GM23338 (cell line): ENCODE measurements at regions not wholly inside any gene's neighbourhood (a gene's known extent, or its start where the extent isn't known, plus 50 kb on each side); places are given as distances from the start of the nearest gene placed in this dataset.
A peak's percentile ranks its signal among the peaks of the same experiment; 100 is the strongest.

Source experiments
- ATAC-seq: fragments of 200-7000 bp; cut with Tn5 transposase; 3 replicates; pipeline ENCODE4 v1.9.1; 2020
- DNase-seq: peaks from one replicate; pipeline ENCODE4 v3.0.0-alpha.2; 2015; ENCODE audit warnings: low spot score
- H2AFZ ChIP-seq: fragments of 200-600 bp; sonication (generic); 2 replicates; pipeline ENCODE4 v1.8.0; 2016; ENCODE audit warnings: antibody characterized with exemption, mild to moderate bottlenecking, moderate library complexity
- H3F3A ChIP-seq: fragments of 200-600 bp; sonication (generic); replicated peaks from 2 replicates; pipeline ENCODE4 v1.8.0; 2017; ENCODE audit warnings: antibody characterized with exemption, mixed run types, low read depth
- H3K27ac ChIP-seq: fragments of 200-600 bp; sonication (generic); 2 replicates; pipeline ENCODE4 v1.6.1; 2016; ENCODE audit warnings: low read depth
- H3K27me3 ChIP-seq: fragments of 200-600 bp; sonication (generic); 2 replicates; pipeline ENCODE4 v1.8.0; 2016; ENCODE audit warnings: mild to moderate bottlenecking, mixed run types, moderate library complexity; ENCODE audit not compliant: insufficient read depth
- H3K36me3 ChIP-seq: fragments of 200-600 bp; sonication (generic); 2 replicates; pipeline ENCODE4 v1.8.0; 2016; ENCODE audit warnings: mild to moderate bottlenecking; ENCODE audit not compliant: insufficient read depth
- H3K4me1 ChIP-seq: fragments of 200-600 bp; sonication (generic); 2 replicates; pipeline ENCODE4 v1.8.0; 2016; ENCODE audit warnings: mild to moderate bottlenecking, moderate library complexity; ENCODE audit not compliant: insufficient read depth
- H3K4me2 ChIP-seq: fragments of 200-600 bp; sonication (generic); 2 replicates; pipeline ENCODE4 v1.7.1; 2017; ENCODE audit warnings: mixed run types
- H3K4me3 ChIP-seq: fragments of 200-600 bp; sonication (generic); 2 replicates; pipeline ENCODE4 v1.6.1; 2016; ENCODE audit warnings: mixed run types
- H3K79me2 ChIP-seq: fragments of 200-600 bp; sonication (generic); replicated peaks from 2 replicates; pipeline ENCODE4 v1.8.0; 2017; ENCODE audit warnings: mild to moderate bottlenecking; ENCODE audit not compliant: insufficient read depth
- H3K9me2 ChIP-seq: fragments of 200-600 bp; sonication (generic); 2 replicates; pipeline ENCODE4 v1.8.0; 2017; ENCODE audit not compliant: insufficient read depth
- H4K20me1 ChIP-seq: fragments of 200-600 bp; sonication (generic); replicated peaks from 2 replicates; pipeline ENCODE4 v1.8.0; 2017; ENCODE audit warnings: mild to moderate bottlenecking; ENCODE audit not compliant: insufficient read depth
- H3K27ac Mint-ChIP-seq: 2 replicates; pipeline ENCODE4 v1.8.0; 2020; ENCODE audit warnings: inconsistent platforms, mild to moderate bottlenecking, moderate library complexity, mixed read lengths
- H3K27me3 Mint-ChIP-seq: 3 replicates; pipeline ENCODE4 v1.8.0; 2022; ENCODE audit warnings: low read depth, mild to moderate bottlenecking, moderate library complexity, mixed read lengths, inconsistent platforms; ENCODE audit not compliant: insufficient read depth, poor library complexity
- H3K36me3 Mint-ChIP-seq: 3 replicates; pipeline ENCODE4 v1.8.0; 2021; ENCODE audit warnings: low read depth, mild to moderate bottlenecking, inconsistent platforms, moderate library complexity, mixed read lengths
- H3K4me1 Mint-ChIP-seq: 3 replicates; pipeline ENCODE4 v1.8.0; 2020; ENCODE audit warnings: mild to moderate bottlenecking, inconsistent platforms, mixed read lengths
- H3K4me3 Mint-ChIP-seq: 3 replicates; pipeline ENCODE4 v1.8.0; 2021; ENCODE audit warnings: moderate library complexity, mild to moderate bottlenecking, inconsistent platforms, mixed read lengths
- H3K9me3 Mint-ChIP-seq: 3 replicates; pipeline ENCODE4 v1.8.0; 2020; ENCODE audit warnings: moderate library complexity, mild to moderate bottlenecking, inconsistent platforms, mixed read lengths
- EZH2phosphoT487 ChIP-seq: fragments of 200-600 bp; sonication (generic); IDR thresholded peaks from one replicate; pipeline ENCODE4 v1.8.1; 2018; ENCODE audit warnings: antibody characterized with exemption; ENCODE audit not compliant: unreplicated experiment
- JUNB ChIP-seq: IDR thresholded peaks from one replicate; pipeline ENCODE4 v1.6.1; 2016; ENCODE audit warnings: antibody characterized with exemption; ENCODE audit not compliant: unreplicated experiment
- POLR2AphosphoS5 ChIP-seq: IDR thresholded peaks from 2 replicates; pipeline ENCODE4 v1.6.1; 2016; ENCODE audit warnings: antibody characterized with exemption, low read depth
- STAT1 ChIP-seq: IDR thresholded peaks from one replicate; pipeline ENCODE4 v1.6.1; 2016; ENCODE audit warnings: antibody characterized with exemption; ENCODE audit not compliant: unreplicated experiment
- ZNF114 ChIP-seq: fragments of 250-450 bp; sonication (Bioruptor Pico); IDR thresholded peaks from 2 replicates; pipeline ENCODE4 v1.5.0; 2020; ENCODE audit warnings: mild to moderate bottlenecking, moderate library complexity
- TF ChIP-seq, protein P1 (sequence below), 2 experiments: fragments of 200-600 bp in 1 of 2; sonication (generic) in 1 of 2; conservative IDR thresholded peaks; 2 replicates each; pipeline versions ENCODE4 v1.5.1 to v1.6.1; 2016 to 2017; ENCODE audit warnings: antibody characterized with exemption in 2 of 2, low read depth in 2 of 2, mild to moderate bottlenecking in 2 of 2, moderate library complexity in 1 of 2
- TF ChIP-seq, protein P2 (sequence below): fragments of 250-450 bp; sonication (Bioruptor Pico); IDR thresholded peaks from 2 replicates; pipeline ENCODE4 v1.5.0; 2020; ENCODE audit warnings: mild to moderate bottlenecking, moderate library complexity
- TF ChIP-seq, protein P3 (sequence below): IDR thresholded peaks from one replicate; pipeline ENCODE4 v1.6.1; 2018; ENCODE audit warnings: antibody characterized with exemption; ENCODE audit not compliant: unreplicated experiment
- TF ChIP-seq, protein P4 (sequence below): IDR thresholded peaks from 2 replicates; pipeline ENCODE4 v1.6.1; 2016; ENCODE audit warnings: antibody characterized with exemption

DNA sequence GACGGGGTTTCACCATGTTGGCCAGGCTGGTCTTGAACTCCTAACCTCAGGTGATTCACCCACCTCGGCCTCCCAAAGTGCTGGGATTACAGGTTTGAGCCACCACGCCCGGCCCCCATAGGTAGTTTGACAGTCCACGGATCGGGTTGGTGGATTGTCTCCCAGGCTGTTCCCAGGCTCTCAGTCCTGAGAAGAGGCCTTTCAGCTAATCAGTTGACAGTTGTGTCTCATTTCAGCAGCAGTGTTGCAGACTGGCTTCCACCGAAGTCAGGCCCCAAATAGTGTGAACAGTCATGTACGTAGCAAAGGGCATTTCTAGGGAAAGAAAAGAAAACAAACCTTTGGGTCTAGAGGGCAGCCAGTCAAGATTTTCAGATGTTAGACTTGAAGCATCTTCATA lies 102.4 kb upstream of the TLR3 start:
- Histone ChIP-seq H3K27ac (no peak overlapping the region), H3K27me3 (no peaks in the 10 kb centered on the region), H3K36me3 (0 out of 2 replicates have a peak, but pooled peaks cover 4% of the 10 kb centered on the region), H3K4me1 (peaks cover 4% of the 10 kb centered on the region; the same call in 1 of the 2 replicates), H4K20me1 (no peaks in the 10 kb centered on the region), H3K9me2 (no peaks in the 10 kb centered on the region), H3K79me2 (no peaks in the 10 kb centered on the region), H3K4me3 (no peak overlapping the region), H3K4me2 (no peak overlapping the region), H3F3A (no peaks in the 10 kb centered on the region), H2AFZ (0 out of 2 replicates have a peak overlapping the region, but pooled peaks have one; percentile 33)
- Mint-ChIP-seq H3K27me3 (peaks cover 4% of the 10 kb centered on the region), H3K4me3 (no peak overlapping the region), H3K4me1 (peaks cover 7% of the 10 kb centered on the region), H3K27ac (no peak overlapping the region), H3K36me3 (peaks cover 12% of the 10 kb centered on the region), H3K9me3 (peaks cover 11% of the 10 kb centered on the region)
- no peak for DNase-seq
- TF ChIP-seq EZH2phosphoT487 (no peak), ZNF114 (CRISPR knock-in tag) (no peak), POLR2AphosphoS5 (no peak), STAT1 (no peak), JUNB (no peak)
- TF ChIP-seq, protein P1, sequence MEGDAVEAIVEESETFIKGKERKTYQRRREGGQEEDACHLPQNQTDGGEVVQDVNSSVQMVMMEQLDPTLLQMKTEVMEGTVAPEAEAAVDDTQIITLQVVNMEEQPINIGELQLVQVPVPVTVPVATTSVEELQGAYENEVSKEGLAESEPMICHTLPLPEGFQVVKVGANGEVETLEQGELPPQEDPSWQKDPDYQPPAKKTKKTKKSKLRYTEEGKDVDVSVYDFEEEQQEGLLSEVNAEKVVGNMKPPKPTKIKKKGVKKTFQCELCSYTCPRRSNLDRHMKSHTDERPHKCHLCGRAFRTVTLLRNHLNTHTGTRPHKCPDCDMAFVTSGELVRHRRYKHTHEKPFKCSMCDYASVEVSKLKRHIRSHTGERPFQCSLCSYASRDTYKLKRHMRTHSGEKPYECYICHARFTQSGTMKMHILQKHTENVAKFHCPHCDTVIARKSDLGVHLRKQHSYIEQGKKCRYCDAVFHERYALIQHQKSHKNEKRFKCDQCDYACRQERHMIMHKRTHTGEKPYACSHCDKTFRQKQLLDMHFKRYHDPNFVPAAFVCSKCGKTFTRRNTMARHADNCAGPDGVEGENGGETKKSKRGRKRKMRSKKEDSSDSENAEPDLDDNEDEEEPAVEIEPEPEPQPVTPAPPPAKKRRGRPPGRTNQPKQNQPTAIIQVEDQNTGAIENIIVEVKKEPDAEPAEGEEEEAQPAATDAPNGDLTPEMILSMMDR (conservative IDR thresholded peaks at IDR 0.05; ENCODE audit: low read depth in 2 of 2): no peak
- TF ChIP-seq, protein P2, sequence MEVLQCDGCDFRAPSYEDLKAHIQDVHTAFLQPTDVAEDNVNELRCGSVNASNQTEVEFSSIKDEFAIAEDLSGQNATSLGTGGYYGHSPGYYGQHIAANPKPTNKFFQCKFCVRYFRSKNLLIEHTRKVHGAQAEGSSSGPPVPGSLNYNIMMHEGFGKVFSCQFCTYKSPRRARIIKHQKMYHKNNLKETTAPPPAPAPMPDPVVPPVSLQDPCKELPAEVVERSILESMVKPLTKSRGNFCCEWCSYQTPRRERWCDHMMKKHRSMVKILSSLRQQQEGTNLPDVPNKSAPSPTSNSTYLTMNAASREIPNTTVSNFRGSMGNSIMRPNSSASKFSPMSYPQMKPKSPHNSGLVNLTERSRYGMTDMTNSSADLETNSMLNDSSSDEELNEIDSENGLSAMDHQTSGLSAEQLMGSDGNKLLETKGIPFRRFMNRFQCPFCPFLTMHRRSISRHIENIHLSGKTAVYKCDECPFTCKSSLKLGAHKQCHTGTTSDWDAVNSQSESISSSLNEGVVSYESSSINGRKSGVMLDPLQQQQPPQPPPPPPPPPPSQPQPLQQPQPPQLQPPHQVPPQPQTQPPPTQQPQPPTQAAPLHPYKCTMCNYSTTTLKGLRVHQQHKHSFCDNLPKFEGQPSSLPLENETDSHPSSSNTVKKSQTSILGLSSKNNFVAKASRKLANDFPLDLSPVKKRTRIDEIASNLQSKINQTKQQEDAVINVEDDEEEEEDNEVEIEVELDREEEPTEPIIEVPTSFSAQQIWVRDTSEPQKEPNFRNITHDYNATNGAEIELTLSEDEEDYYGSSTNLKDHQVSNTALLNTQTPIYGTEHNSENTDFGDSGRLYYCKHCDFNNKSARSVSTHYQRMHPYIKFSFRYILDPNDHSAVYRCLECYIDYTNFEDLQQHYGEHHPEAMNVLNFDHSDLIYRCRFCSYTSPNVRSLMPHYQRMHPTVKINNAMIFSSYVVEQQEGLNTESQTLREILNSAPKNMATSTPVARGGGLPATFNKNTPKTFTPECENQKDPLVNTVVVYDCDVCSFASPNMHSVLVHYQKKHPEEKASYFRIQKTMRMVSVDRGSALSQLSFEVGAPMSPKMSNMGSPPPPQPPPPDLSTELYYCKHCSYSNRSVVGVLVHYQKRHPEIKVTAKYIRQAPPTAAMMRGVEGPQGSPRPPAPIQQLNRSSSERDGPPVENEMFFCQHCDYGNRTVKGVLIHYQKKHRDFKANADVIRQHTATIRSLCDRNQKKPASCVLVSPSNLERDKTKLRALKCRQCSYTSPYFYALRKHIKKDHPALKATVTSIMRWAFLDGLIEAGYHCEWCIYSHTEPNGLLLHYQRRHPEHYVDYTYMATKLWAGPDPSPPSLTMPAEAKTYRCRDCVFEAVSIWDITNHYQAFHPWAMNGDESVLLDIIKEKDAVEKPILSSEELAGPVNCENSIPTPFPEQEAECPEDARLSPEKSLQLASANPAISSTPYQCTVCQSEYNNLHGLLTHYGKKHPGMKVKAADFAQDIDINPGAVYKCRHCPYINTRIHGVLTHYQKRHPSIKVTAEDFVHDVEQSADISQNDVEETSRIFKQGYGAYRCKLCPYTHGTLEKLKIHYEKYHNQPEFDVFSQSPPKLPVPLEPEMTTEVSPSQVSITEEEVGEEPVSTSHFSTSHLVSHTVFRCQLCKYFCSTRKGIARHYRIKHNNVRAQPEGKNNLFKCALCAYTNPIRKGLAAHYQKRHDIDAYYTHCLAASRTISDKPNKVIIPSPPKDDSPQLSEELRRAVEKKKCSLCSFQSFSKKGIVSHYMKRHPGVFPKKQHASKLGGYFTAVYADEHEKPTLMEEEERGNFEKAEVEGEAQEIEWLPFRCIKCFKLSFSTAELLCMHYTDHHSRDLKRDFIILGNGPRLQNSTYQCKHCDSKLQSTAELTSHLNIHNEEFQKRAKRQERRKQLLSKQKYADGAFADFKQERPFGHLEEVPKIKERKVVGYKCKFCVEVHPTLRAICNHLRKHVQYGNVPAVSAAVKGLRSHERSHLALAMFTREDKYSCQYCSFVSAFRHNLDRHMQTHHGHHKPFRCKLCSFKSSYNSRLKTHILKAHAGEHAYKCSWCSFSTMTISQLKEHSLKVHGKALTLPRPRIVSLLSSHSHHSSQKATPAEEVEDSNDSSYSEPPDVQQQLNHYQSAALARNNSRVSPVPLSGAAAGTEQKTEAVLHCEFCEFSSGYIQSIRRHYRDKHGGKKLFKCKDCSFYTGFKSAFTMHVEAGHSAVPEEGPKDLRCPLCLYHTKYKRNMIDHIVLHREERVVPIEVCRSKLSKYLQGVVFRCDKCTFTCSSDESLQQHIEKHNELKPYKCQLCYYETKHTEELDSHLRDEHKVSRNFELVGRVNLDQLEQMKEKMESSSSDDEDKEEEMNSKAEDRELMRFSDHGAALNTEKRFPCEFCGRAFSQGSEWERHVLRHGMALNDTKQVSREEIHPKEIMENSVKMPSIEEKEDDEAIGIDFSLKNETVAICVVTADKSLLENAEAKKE (CRISPR knock-in tag): no peak
- TF ChIP-seq, protein P3, sequence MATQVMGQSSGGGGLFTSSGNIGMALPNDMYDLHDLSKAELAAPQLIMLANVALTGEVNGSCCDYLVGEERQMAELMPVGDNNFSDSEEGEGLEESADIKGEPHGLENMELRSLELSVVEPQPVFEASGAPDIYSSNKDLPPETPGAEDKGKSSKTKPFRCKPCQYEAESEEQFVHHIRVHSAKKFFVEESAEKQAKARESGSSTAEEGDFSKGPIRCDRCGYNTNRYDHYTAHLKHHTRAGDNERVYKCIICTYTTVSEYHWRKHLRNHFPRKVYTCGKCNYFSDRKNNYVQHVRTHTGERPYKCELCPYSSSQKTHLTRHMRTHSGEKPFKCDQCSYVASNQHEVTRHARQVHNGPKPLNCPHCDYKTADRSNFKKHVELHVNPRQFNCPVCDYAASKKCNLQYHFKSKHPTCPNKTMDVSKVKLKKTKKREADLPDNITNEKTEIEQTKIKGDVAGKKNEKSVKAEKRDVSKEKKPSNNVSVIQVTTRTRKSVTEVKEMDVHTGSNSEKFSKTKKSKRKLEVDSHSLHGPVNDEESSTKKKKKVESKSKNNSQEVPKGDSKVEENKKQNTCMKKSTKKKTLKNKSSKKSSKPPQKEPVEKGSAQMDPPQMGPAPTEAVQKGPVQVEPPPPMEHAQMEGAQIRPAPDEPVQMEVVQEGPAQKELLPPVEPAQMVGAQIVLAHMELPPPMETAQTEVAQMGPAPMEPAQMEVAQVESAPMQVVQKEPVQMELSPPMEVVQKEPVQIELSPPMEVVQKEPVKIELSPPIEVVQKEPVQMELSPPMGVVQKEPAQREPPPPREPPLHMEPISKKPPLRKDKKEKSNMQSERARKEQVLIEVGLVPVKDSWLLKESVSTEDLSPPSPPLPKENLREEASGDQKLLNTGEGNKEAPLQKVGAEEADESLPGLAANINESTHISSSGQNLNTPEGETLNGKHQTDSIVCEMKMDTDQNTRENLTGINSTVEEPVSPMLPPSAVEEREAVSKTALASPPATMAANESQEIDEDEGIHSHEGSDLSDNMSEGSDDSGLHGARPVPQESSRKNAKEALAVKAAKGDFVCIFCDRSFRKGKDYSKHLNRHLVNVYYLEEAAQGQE: no peak
- TF ChIP-seq, protein P4, sequence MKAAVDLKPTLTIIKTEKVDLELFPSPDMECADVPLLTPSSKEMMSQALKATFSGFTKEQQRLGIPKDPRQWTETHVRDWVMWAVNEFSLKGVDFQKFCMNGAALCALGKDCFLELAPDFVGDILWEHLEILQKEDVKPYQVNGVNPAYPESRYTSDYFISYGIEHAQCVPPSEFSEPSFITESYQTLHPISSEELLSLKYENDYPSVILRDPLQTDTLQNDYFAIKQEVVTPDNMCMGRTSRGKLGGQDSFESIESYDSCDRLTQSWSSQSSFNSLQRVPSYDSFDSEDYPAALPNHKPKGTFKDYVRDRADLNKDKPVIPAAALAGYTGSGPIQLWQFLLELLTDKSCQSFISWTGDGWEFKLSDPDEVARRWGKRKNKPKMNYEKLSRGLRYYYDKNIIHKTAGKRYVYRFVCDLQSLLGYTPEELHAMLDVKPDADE: no peak
- no peak for ATAC-seq
